Body of pancreas (tissue), 4 donors: ENCODE measurements at regions not wholly inside any gene's neighbourhood (a gene's known extent, or its start where the extent isn't known, plus 50 kb on each side); places are given as distances from the start of the nearest gene placed in this dataset.

Source experiments
- ATAC-seq: fragments of 150-250 bp; one replicate; pipeline ENCODE4 v1.9.1; 2016
- DNase-seq, 4 donors: peaks; one replicate each; pipeline ENCODE4 v3.0.0-alpha.2; 2019
- H3K27ac ChIP-seq, 4 donors: fragments of 200-600 bp; sonication (generic); 1 replicate in 3 of 4; 2 replicates in 1 of 4; pipeline versions ENCODE4 v1.5.1 to v1.6.1; 2016 to 2019; ENCODE audit warnings: mild to moderate bottlenecking in 1 of 4, mixed read lengths in 1 of 4, moderate library complexity in 1 of 4
- H3K27me3 ChIP-seq, 2 donors: fragments of 200-600 bp; sonication (generic); one replicate each; pipeline ENCODE4 v1.6.0; 2016; ENCODE audit warnings: mild to moderate bottlenecking in 1 of 2
- H3K36me3 ChIP-seq, 2 donors: fragments of 200-600 bp; sonication (generic); replicated peaks in 1 of 2; 2 replicates each; pipeline ENCODE4 v1.5.1; 2016; ENCODE audit warnings: low read depth in 2 of 2; ENCODE audit not compliant: insufficient read depth in 1 of 2
- H3K4me1 ChIP-seq: fragments of 200-600 bp; sonication (generic); one replicate; pipeline ENCODE4 v1.6.0; 2016
- H3K4me3 ChIP-seq, 2 donors: fragments of 200-600 bp; sonication (generic); 1 replicate in 1 of 2; 2 replicates in 1 of 2; pipeline ENCODE4 v1.5.1; 2016 to 2019
- H3K9me3 ChIP-seq, 3 donors: fragments of 200-600 bp; sonication (generic); 1 replicate in 2 of 3; 2 replicates in 1 of 3; pipeline ENCODE4 v1.5.1; 2016
- CTCF ChIP-seq, 7 experiments: fragments of 450-650 bp in 4 of 7; fragments of 200-600 bp in 3 of 7; sonication (generic) in 3 of 7; IDR thresholded peaks; one replicate each; pipeline ENCODE4 v1.5.1; 2016 to 2019; ENCODE audit warnings: antibody characterized with exemption in 7 of 7
- POLR2A ChIP-seq, 3 donors: fragments of 450-650 bp; IDR thresholded peaks; one replicate each; pipeline ENCODE4 v1.6.1; 2016; ENCODE audit warnings: antibody characterized with exemption in 3 of 3, mild to moderate bottlenecking in 2 of 3
- WGBS, 2 donors: methylation state at CpG; one replicate each; pipeline ENCODE4 v1.1.5; 2017; 5-methylcytosine and 5-hydroxymethylcytosine counted together
- intact Hi-C: fragments of 100-400 bp; cut with DNase I; formaldehyde crosslinking; loops from one replicate; pipeline ENCODE4 v1.15.1; 2023

GRCh38 chr6:27579973-27580372 is 107.1 kb upstream of the ZNF184 start:
- TF ChIP-seq POLR2A (IDR thresholded peaks at IDR 0.05) (no peak), CTCF (IDR thresholded peaks at IDR 0.05) (no peak)
- 77 to 96% methylated on average over 2 of the region's 2 CpGs for WGBS, 2 donors
- intact Hi-C loops, result no loop called here
- no peaks in the 10 kb centered on the region for H3K4me1 ChIP-seq
- ATAC-seq (no peak), DNase-seq (no peak)
- H3K27me3 ChIP-seq, result peaks cover 0 to 10% of the 10 kb centered on the region in 2 donors
- no peak overlapping the region for H3K27ac ChIP-seq
- no peak overlapping the region for H3K4me3 ChIP-seq
- no peaks in the 10 kb centered on the region for H3K9me3 ChIP-seq
- H3K36me3 ChIP-seq, result no peaks in the 10 kb centered on the region

- Histone ChIP-seq H3K4me3 (no peak overlapping the region), H3K27me3 (no peaks in the 10 kb centered on the region), H3K36me3 (no peaks in the 10 kb centered on the region), H3K4me1 (no peaks in the 10 kb centered on the region), H3K27ac (no peak overlapping the region), H3K9me3 (no peaks in the 10 kb centered on the region)
- 28 to 43% methylated on average over 1 of the region's 1 CpG for WGBS, 2 donors
- intact Hi-C loops, result no loop called here
- ATAC-seq (no peak), DNase-seq (no peak)
- TF ChIP-seq POLR2A (IDR thresholded peaks at IDR 0.05), result no peak
- no peak for TF ChIP-seq CTCF (IDR thresholded peaks at IDR 0.05)
Measured at GRCh38 chr6:27577922-27578321, 105.0 kb upstream of the ZNF184 start.

- Histone ChIP-seq H3K27ac (no peak overlapping the region), H3K27me3 (no peaks in the 10 kb centered on the region), H3K36me3 (no peaks in the 10 kb centered on the region), H3K9me3 (no peaks in the 10 kb centered on the region), H3K4me1 (no peaks in the 10 kb centered on the region), H3K4me3 (no peak overlapping the region)
- TF ChIP-seq POLR2A (IDR thresholded peaks at IDR 0.05) (no peak), CTCF (IDR thresholded peaks at IDR 0.05) (no peak)
- ATAC-seq, result no peak
- 49 to 53% methylated on average over 10 of the region's 10 CpGs for WGBS, 2 donors
- intact Hi-C loops, result no loop called here
- no peak for DNase-seq
Measured at GRCh38 chr6:27575594-27576361, 102.9 kb upstream of the ZNF184 start.

- no peak for ATAC-seq
- H3K27ac ChIP-seq, result no peak overlapping the region
- no peak for DNase-seq
- TF ChIP-seq POLR2A (IDR thresholded peaks at IDR 0.05) (no peak), CTCF (IDR thresholded peaks at IDR 0.05) (no peak)
- peaks cover 0 to 23% of the 10 kb centered on the region in 2 donors for H3K27me3 ChIP-seq
- H3K4me1 ChIP-seq, result no peaks in the 10 kb centered on the region
- H3K4me3 ChIP-seq, result no peak overlapping the region
- intact Hi-C loops, result no loop called here
- H3K9me3 ChIP-seq, result no peaks in the 10 kb centered on the region
- no peaks in the 10 kb centered on the region for H3K36me3 ChIP-seq
- WGBS, 2 donors, result 14% methylated on average over 12 to 13 of the region's 13 CpGs
Measured at GRCh38 chr6:27568226-27568897, 95.5 kb upstream of the ZNF184 start.
